Activated CD4-positive, alpha-beta T cell treated with anti-CD3 and anti-CD28 coated beads, Interleukin-2, amount 50 U/mL, for 1 hour (primary cell): ENCODE measurements at regions not wholly inside any gene's neighbourhood (a gene's known extent, or its start where the extent isn't known, plus 50 kb on each side); places are given as distances from the start of the nearest gene placed in this dataset.

ENCODE experiments used
- DNase-seq: peaks from one replicate; pipeline ENCODE4 v3.0.0-alpha.2; 2020

GRCh38 chr2:160921386-160921964, 238.8 kb upstream of the TANK start:
- DNase-seq = no peak

GRCh38 chr2:160924936-160925353, 235.3 kb upstream of the TANK start:
- DNase-seq = no peak

- DNase-seq = no peak
Observed at GRCh38 chr2:160925956-160926355, 234.3 kb upstream of the TANK start.

GRCh38 chr2:160927324-160927723, 232.9 kb upstream of the TANK start:
- DNase-seq = no peak

GRCh38 chr2:160928854-160929301, 231.3 kb upstream of the TANK start:
- DNase-seq = no peak

- no peak for DNase-seq
Observed at GRCh38 chr2:160931531-160931930, 228.7 kb upstream of the TANK start.

GRCh38 chr2:160932960-160933359, 227.3 kb upstream of the TANK start:
- no peak for DNase-seq

- no peak for DNase-seq
Observed at GRCh38 chr2:160934263-160934662, 226.0 kb upstream of the TANK start.

- no peak for DNase-seq
Observed at GRCh38 chr2:160934991-160935390, 225.2 kb upstream of the TANK start.

GRCh38 chr2:160936044-160936806, 224.0 kb upstream of the TANK start:
- DNase-seq = no peak

- DNase-seq = no peak
Observed at GRCh38 chr2:160940271-160940670, 220.0 kb upstream of the TANK start.

- no peak for DNase-seq
Observed at GRCh38 chr2:160940699-160941098, 219.5 kb upstream of the TANK start.

- no peak for DNase-seq
Observed at GRCh38 chr2:160941290-160941846, 218.9 kb upstream of the TANK start.

- no peak for DNase-seq
Observed at GRCh38 chr2:160942476-160943142, 217.6 kb upstream of the TANK start.

- DNase-seq = no peak
Observed at GRCh38 chr2:160943414-160943813, 216.8 kb upstream of the TANK start.

GRCh38 chr2:160952464-160953254, 207.6 kb upstream of the TANK start:
- no peak for DNase-seq

- no peak for DNase-seq
Observed at GRCh38 chr2:160955578-160955977, 204.7 kb upstream of the TANK start.

GRCh38 chr2:160956243-160956802, 203.9 kb upstream of the TANK start:
- DNase-seq = no peak

GRCh38 chr2:160963957-160964356, 196.3 kb upstream of the TANK start:
- no peak for DNase-seq

- DNase-seq = no peak
Observed at GRCh38 chr2:160967523-160967922, 192.7 kb upstream of the TANK start.

GRCh38 chr2:160968183-160968582, 192.0 kb upstream of the TANK start:
- DNase-seq = no peak
